Heart left ventricle (tissue), 16 donors: ENCODE measurements at regions not wholly inside any gene's neighbourhood (a gene's known extent, or its start where the extent isn't known, plus 50 kb on each side); places are given as distances from the start of the nearest gene placed in this dataset.
A peak's percentile ranks its signal among the peaks of the same experiment; 100 is the strongest.

Source experiments
- ATAC-seq, 4 donors: fragments of 200-7000 bp; cut with Tn5 transposase; one replicate each; pipeline ENCODE4 v1.9.1; 2020 to 2022; ENCODE audit warnings: moderate library complexity in 4 of 4, mild to moderate bottlenecking in 3 of 4, moderate number of reproducible peaks in 1 of 4
- DNase-seq, 5 donors: peaks; one replicate each; pipeline ENCODE4 v3.0.0-alpha.2; 2020
- H3K27ac ChIP-seq, 12 donors: fragments of 200-600 bp; sonication (generic) in 4 of 12; one replicate each; pipeline versions ENCODE4 v1.5.0 to v1.8.0; 2016 to 2022; ENCODE audit warnings: mild to moderate bottlenecking in 2 of 12
- H3K27me3 ChIP-seq, 9 donors: fragments of 200-600 bp; sonication (generic) in 2 of 9; one replicate each; pipeline versions ENCODE4 v1.5.1 to v1.8.0; 2016 to 2022; ENCODE audit warnings: mild to moderate bottlenecking in 3 of 9
- H3K36me3 ChIP-seq, 9 donors: fragments of 200-600 bp; sonication (generic) in 2 of 9; one replicate each; pipeline versions ENCODE4 v1.5.0 to v1.8.0; 2018 to 2022; ENCODE audit warnings: mild to moderate bottlenecking in 2 of 9
- H3K4me1 ChIP-seq, 12 donors: fragments of 200-600 bp; sonication (generic) in 4 of 12; one replicate each; pipeline versions ENCODE4 v1.5.0 to v1.8.0; 2016 to 2022; ENCODE audit warnings: mild to moderate bottlenecking in 3 of 12
- H3K4me3 ChIP-seq, 12 donors: fragments of 200-600 bp; sonication (generic) in 4 of 12; one replicate each; pipeline versions ENCODE4 v1.5.0 to v1.8.0; 2017 to 2022; ENCODE audit warnings: mild to moderate bottlenecking in 9 of 12, moderate library complexity in 4 of 12
- H3K9me3 ChIP-seq, 12 donors: fragments of 200-600 bp; sonication (generic) in 4 of 12; one replicate each; pipeline versions ENCODE4 v1.5.0 to v1.8.0; 2016 to 2022; ENCODE audit warnings: mild to moderate bottlenecking in 1 of 12
- POLR2A ChIP-seq, 2 donors: fragments of 450-650 bp; IDR thresholded peaks; one replicate each; pipeline ENCODE4 v1.6.1; 2017; ENCODE audit warnings: antibody characterized with exemption in 2 of 2, mild to moderate bottlenecking in 2 of 2, moderate library complexity in 2 of 2
- WGBS, 4 donors: extraction: QIAGEN DNeasy Blood & Tissue Kit in 2 of 4; methylation state at CpG; one replicate each; pipeline versions ENCODE4 v1.1.5 to v1.1.7; 2013 to 2018; 5-methylcytosine and 5-hydroxymethylcytosine counted together
- intact Hi-C, 10 donors: fragments of 100-400 bp; cut with DNase I; formaldehyde crosslinking; loops; one replicate each; pipeline versions ENCODE4 v1.11.1 to v1.14.2; 2022
- TF ChIP-seq, protein P1 (sequence below), 12 donors: fragments of 200-600 bp; sonication (generic) in 4 of 12; IDR thresholded peaks; one replicate each; pipeline versions ENCODE4 v1.5.0 to v1.8.0; 2018 to 2022; ENCODE audit warnings: antibody characterized with exemption in 12 of 12, mild to moderate bottlenecking in 5 of 12
- donor health status: ischemic (EF 13 %, LVEDD 7.1; RV severe dilation, severe dysfunction).
- donor health status: healthy with polysubstance abuse.
- donor health status: DM: no; HTN: yes; CAD: no.
- donor health status: DM: no; HTN: no; CAD: no.
- donor health status: ischemic (EF 25% LVEDD 6.9; RV normal size, moderate dysfunction).
- donor health status: ischemic (EF 25% LVEDD 5.7; RV mildly dilated, moderate dysfunction).
- donor health status: healthy.
- donor health status: DM: yes; HTN: yes; CAD: no.
- donor health status: ischemic (EF 35%, LVEDD 5.7; RV mildly dilated, moderate dysfunction).
- donor health status: nonischemic (EF 11% LVEDD 7.7; RV severe dilation, severe dysfunction).
- donor health status: DM: yes; HTN: yes; CAD: no.
- donor health status: PGD.
- donor health status: ischemic (EF 29% LVEDD 5.4; RV normal size, mild dysfunction).
- donor health status: nonischemic (EF 23%, LVEDD 6.1; RV moderate dilation, normal function).

DNA sequence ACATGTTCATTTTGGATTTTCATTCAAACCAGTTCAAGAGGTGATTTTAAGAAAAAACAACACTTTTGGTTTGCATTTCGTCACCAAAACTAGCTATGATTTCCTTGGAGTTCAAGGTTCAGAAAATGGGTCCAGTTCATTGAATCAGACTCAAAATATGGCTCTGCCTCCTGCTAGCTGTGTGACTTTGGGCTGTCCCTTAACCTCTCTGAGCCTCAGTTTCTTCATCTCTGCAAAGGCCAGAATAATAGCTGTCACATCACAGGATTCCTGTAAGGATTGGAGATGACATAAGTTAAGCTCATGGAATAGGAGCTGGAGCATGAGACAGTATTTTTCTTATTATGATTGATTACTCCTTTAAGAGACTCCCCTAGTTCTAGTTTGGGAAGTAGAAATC is 147.8 kb upstream of the SMIM23 start:
- no peaks in the 10 kb centered on the region for H3K9me3 ChIP-seq
- no peaks in the 10 kb centered on the region for H3K36me3 ChIP-seq
- no peak for DNase-seq
- peaks cover 0 to 30% (median 19%) of the 10 kb centered on the region in 12 donors for H3K4me1 ChIP-seq
- no peak for TF ChIP-seq POLR2A (IDR thresholded peaks at IDR 0.05)
- TF ChIP-seq, protein P1, sequence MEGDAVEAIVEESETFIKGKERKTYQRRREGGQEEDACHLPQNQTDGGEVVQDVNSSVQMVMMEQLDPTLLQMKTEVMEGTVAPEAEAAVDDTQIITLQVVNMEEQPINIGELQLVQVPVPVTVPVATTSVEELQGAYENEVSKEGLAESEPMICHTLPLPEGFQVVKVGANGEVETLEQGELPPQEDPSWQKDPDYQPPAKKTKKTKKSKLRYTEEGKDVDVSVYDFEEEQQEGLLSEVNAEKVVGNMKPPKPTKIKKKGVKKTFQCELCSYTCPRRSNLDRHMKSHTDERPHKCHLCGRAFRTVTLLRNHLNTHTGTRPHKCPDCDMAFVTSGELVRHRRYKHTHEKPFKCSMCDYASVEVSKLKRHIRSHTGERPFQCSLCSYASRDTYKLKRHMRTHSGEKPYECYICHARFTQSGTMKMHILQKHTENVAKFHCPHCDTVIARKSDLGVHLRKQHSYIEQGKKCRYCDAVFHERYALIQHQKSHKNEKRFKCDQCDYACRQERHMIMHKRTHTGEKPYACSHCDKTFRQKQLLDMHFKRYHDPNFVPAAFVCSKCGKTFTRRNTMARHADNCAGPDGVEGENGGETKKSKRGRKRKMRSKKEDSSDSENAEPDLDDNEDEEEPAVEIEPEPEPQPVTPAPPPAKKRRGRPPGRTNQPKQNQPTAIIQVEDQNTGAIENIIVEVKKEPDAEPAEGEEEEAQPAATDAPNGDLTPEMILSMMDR (IDR thresholded peaks at IDR 0.05) = no peak
- no peak overlapping the region for H3K4me3 ChIP-seq
- no peak overlapping the region for H3K27ac ChIP-seq
- intact Hi-C loops = loop anchor here in 7 of 10 donors (5.0 to 10.0 kb wide), 7 partner anchors 97 to 267 kb away; partner anchors contain the start of gene FGF18 (in 1 of the 7)
- H3K27me3 ChIP-seq = no peaks in the 10 kb centered on the region
- 79 to 95% (median 91%) methylated on average over 1 of the region's 1 CpG for WGBS, 4 donors
- ATAC-seq = no peak

DNA sequence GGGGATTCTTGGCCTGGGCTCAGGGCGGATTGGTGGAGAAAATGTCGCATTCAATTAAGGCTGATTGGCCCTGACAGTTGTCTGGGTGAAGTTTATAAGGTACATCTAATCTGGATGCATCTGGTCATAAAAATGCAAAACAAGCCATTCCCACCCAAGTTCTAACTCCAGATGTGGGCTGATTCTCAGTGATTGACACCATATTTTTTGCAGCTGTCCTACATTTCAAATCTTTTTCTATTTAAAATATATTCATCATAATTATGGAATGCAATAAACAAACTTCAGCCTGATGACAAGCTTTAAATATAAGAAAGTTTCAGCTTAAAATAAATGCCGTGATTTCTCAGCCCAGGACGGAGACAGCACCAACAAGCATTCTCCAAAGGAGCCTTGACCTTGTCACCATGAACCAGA is 146.4 kb upstream of the SMIM23 start:
- TF ChIP-seq, protein P1 (IDR thresholded peaks at IDR 0.05) = no peak
- TF ChIP-seq POLR2A (IDR thresholded peaks at IDR 0.05) = no peak
- Histone ChIP-seq H3K4me1 (peaks cover 0 to 30% (median 15%) of the 10 kb centered on the region in 12 donors), H3K27me3 (no peaks in the 10 kb centered on the region), H3K27ac (peak overlapping the region in 7 of 12 donors; percentile 76 to 93 (median 85)), H3K9me3 (no peaks in the 10 kb centered on the region), H3K36me3 (no peaks in the 10 kb centered on the region), H3K4me3 (no peak overlapping the region)
- intact Hi-C loops = loop anchor here in 7 of 10 donors (5.0 to 10.0 kb wide), 7 partner anchors 96 to 266 kb away; partner anchors contain the start of gene FGF18 (in 1 of the 7)
- DNase-seq = no peak
- no peak for ATAC-seq
- WGBS, 4 donors = 53 to 66% (median 65%) methylated on average over 4 of the region's 4 CpGs

DNA sequence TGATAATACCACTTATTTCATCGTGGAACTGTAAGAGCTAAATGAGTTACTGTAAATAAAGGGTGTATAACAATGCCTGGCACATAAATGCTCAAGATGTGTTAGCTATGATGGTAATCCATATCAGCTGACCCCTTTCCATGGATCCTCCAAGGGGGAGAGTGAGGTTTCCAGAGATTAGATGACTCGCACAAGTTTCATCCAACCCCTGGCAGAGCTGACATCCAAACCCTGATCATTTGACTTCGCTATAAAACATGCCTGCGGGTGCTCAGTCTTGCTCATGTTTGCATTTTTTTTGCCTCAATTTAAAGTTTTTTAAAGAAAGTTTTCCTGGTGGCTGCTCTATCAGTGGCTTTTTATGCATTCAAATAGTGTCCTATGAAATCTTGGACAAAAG is 145.7 kb upstream of the SMIM23 start:
- H3K27me3 ChIP-seq = no peaks in the 10 kb centered on the region
- TF ChIP-seq, protein P1 (IDR thresholded peaks at IDR 0.05) = no peak
- TF ChIP-seq POLR2A (IDR thresholded peaks at IDR 0.05) = no peak
- peak overlapping the region; percentile 58 to 93 (median 76) for H3K27ac ChIP-seq
- intact Hi-C loops = loop anchor here in 9 of 10 donors (2.0 to 10.0 kb wide), 8 partner anchors 95 to 265 kb away; partner anchors contain the start of gene FGF18 (in 1 of the 9)
- 53 to 67% (median 54%) methylated on average over 4 of the region's 4 CpGs for WGBS, 4 donors
- ATAC-seq (no peak), DNase-seq (no peak)
- H3K36me3 ChIP-seq = no peaks in the 10 kb centered on the region
- H3K4me3 ChIP-seq = no peak overlapping the region
- peaks cover 0 to 30% (median 14%) of the 10 kb centered on the region in 12 donors for H3K4me1 ChIP-seq
- no peaks in the 10 kb centered on the region for H3K9me3 ChIP-seq

DNA sequence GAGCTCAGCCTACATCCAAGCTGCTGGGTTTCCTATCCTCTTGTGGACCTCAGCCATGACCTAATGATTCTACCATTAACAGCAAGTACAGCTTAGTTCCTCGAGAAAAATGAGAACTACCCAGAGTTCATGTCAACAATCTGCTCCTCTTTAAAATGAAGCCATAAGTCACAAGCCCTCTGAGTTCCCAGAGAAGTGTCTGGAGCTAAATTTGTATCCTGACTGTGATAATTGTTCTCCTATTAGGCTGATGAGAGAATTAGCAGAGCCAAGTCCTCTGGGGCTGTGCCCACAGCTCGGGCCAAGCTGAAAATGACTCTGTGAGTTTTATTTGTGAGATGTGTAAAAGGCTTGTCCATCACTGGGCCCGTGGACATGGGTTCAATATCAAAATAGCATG is 145.1 kb upstream of the SMIM23 start:
- Histone ChIP-seq H3K36me3 (no peaks in the 10 kb centered on the region), H3K4me1 (peaks cover 0 to 30% (median 14%) of the 10 kb centered on the region in 12 donors), H3K4me3 (no peak overlapping the region), H3K9me3 (no peaks in the 10 kb centered on the region), H3K27ac (peak overlapping the region; percentile 58 to 93 (median 76)), H3K27me3 (no peaks in the 10 kb centered on the region)
- TF ChIP-seq, protein P1 (IDR thresholded peaks at IDR 0.05) = no peak
- no peak for TF ChIP-seq POLR2A (IDR thresholded peaks at IDR 0.05)
- ATAC-seq = peak; percentile 84 to 92 (median 90)
- intact Hi-C loops = loop anchor here in 3 of 10 donors (2.0 to 10.0 kb wide), 3 partner anchors 96 to 264 kb away; no protein-coding TSS in a partner anchor
- 11 to 33% (median 20%) methylated on average over 3 of the region's 3 CpGs for WGBS, 4 donors
- DNase-seq = peak in 4 of 5 donors; percentile 49 to 79 (median 68)
